Stomach (tissue), 4 donors: ENCODE measurements at regions not wholly inside any gene's neighbourhood (a gene's known extent, or its start where the extent isn't known, plus 50 kb on each side); places are given as distances from the start of the nearest gene placed in this dataset.

Source experiments
- CTCF ChIP-seq, 7 experiments: fragments of 450-650 bp in 4 of 7; fragments of 200-600 bp in 3 of 7; sonication (generic) in 3 of 7; IDR thresholded peaks; one replicate each; pipeline ENCODE4 v1.5.1; 2016 to 2019; ENCODE audit warnings: antibody characterized with exemption in 7 of 7, control low read depth in 2 of 7, mild to moderate bottlenecking in 1 of 7
- POLR2AphosphoS5 ChIP-seq, 3 donors: sonication (generic); formaldehyde crosslinking; IDR thresholded peaks; one replicate each; pipeline ENCODE4 v1.6.1; 2016; ENCODE audit warnings: antibody characterized with exemption in 3 of 3

- no peak for TF ChIP-seq POLR2AphosphoS5 (IDR thresholded peaks at IDR 0.05)
- TF ChIP-seq CTCF (IDR thresholded peaks at IDR 0.05) = no peak
Observed at GRCh38 chr5:130267926-130268325, 363.7 kb downstream of the CHSY3 start.
